ENCODE measurements at regions not wholly inside any gene's neighbourhood (a gene's known extent, or its start where the extent isn't known, plus 50 kb on each side); places are given as distances from the start of the nearest gene placed in this dataset.

DNA sequence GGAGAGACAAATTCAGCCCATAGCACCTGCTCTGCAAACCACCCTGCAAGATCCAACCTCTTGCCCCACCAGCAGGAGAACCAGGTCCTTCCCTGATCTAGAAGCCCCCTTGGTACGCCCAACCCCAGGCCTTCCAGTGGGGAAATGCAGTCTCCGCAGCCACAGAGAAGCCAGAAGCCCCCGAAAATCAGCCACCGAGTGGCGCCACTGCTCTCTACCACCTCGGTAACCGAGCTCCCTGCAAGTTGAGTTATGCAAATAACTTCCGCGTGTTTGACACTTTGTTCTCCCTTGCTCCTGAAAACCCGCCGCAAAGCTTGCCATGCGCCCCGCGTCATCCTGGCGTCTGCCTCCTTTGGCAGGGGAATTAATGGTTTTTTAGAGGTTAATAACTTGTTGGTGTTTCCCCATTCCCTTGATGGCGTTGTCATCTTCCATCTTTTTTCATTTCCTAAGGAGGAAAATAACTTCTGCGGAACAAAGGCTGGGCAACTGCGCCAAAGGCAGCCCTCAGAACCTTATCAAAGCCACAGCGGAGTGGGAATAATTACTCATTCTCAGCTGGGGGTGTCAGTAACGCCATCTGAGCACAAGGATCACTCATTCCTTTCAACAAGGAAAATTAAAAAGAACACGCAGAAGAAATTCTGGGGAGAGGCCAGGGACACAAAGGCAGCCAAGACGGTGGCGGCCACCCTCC, 60.4 kb downstream of the FZD10 start (continued):
- no peak for TF ChIP-seq PHF8 (conservative IDR thresholded peaks at IDR 0.05; ENCODE audit: low read depth, low read length)
- peak; percentile 89 for TF ChIP-seq MAX (IDR thresholded peaks at IDR 0.05)
- no peak for TF ChIP-seq CBX5 (IDR thresholded peaks at IDR 0.05; ENCODE audit: low read depth, low read length)
- no peak for TF ChIP-seq KDM5A (IDR thresholded peaks at IDR 0.05; ENCODE audit: low read length)
- no peak for TF ChIP-seq BCL11A (IDR thresholded peaks at IDR 0.05; ENCODE audit: low read depth in 2 of 2, low read length in 2 of 2)
- no peak for TF ChIP-seq POU5F1 (IDR thresholded peaks at IDR 0.05; ENCODE audit: low read depth, low read length)
- no peak for TF ChIP-seq SIN3A (conservative IDR thresholded peaks at IDR 0.05 in 1 of 2, IDR thresholded peaks at IDR 0.05 in 1 of 2; ENCODE audit: low read depth in 1 of 2, low read length in 2 of 2)
- no peak for TF ChIP-seq KDM4A (IDR thresholded peaks at IDR 0.05; ENCODE audit: low read depth, low read length, severe bottlenecking)
- TF ChIP-seq SP1 (IDR thresholded peaks at IDR 0.05; ENCODE audit: low read depth, low read length) = no peak
- no peak for TF ChIP-seq SIX5 (IDR thresholded peaks at IDR 0.05; ENCODE audit: low read depth, low read length)
- TF ChIP-seq KDM1A (IDR thresholded peaks at IDR 0.05; ENCODE audit: borderline replicate concordance, low read length) = no peak
- no peak for TF ChIP-seq ATF3 (IDR thresholded peaks at IDR 0.05; ENCODE audit: insufficient read depth, low read depth, low read length)
- TF ChIP-seq CTCF (IDR thresholded peaks at IDR 0.05; ENCODE audit: control extremely low read depth in 1 of 3, insufficient read depth in 1 of 3, low read depth in 1 of 3, low read length in 3 of 3) = peak; percentile 62 to 75 (median 64)
- no peak for TF ChIP-seq TCF12 (IDR thresholded peaks at IDR 0.05; ENCODE audit: low read depth, low read length)

Data from H1 (cell line).